Spleen (tissue), 11 donors: ENCODE measurements at regions not wholly inside any gene's neighbourhood (a gene's known extent, or its start where the extent isn't known, plus 50 kb on each side); places are given as distances from the start of the nearest gene placed in this dataset.

Experiments
- DNase-seq: peaks from one replicate; pipeline ENCODE4 v3.0.0-alpha.2; 2020
- H3K27ac ChIP-seq, 8 donors: fragments of 200-600 bp; sonication (generic) in 7 of 8; 1 replicate in 4 of 8; 2 replicates in 4 of 8; pipeline versions ENCODE4 v1.5.0 to v1.8.0; 2016 to 2021; ENCODE audit warnings: inconsistent platforms in 4 of 8, mild to moderate bottlenecking in 4 of 8, moderate library complexity in 1 of 8
- H3K27me3 ChIP-seq, 7 donors: fragments of 200-600 bp; sonication (generic) in 6 of 7; replicated peaks in 1 of 7; 1 replicate in 4 of 7; 2 replicates in 3 of 7; pipeline versions ENCODE4 v1.5.0 to v1.8.0; 2016 to 2021; ENCODE audit warnings: inconsistent platforms in 3 of 7, mild to moderate bottlenecking in 1 of 7
- H3K36me3 ChIP-seq, 6 donors: fragments of 200-600 bp; sonication (generic) in 5 of 6; 1 replicate in 4 of 6; 2 replicates in 2 of 6; pipeline versions ENCODE4 v1.5.0 to v1.8.0; 2016 to 2021; ENCODE audit warnings: inconsistent platforms in 2 of 6
- H3K4me1 ChIP-seq, 6 donors: fragments of 200-600 bp; sonication (generic) in 5 of 6; 1 replicate in 3 of 6; 2 replicates in 3 of 6; pipeline versions ENCODE4 v1.5.0 to v1.8.0; 2016 to 2021; ENCODE audit warnings: inconsistent platforms in 3 of 6
- H3K4me3 ChIP-seq, 8 donors: fragments of 200-600 bp; sonication (generic) in 7 of 8; 1 replicate in 4 of 8; 2 replicates in 4 of 8; pipeline versions ENCODE4 v1.5.0 to v1.8.0; 2016 to 2021; ENCODE audit warnings: inconsistent platforms in 4 of 8, mild to moderate bottlenecking in 4 of 8, moderate library complexity in 2 of 8
- H3K9me3 ChIP-seq, 8 donors: fragments of 200-600 bp; sonication (generic) in 7 of 8; 1 replicate in 4 of 8; 2 replicates in 4 of 8; pipeline versions ENCODE4 v1.5.0 to v1.8.0; 2016 to 2021; ENCODE audit warnings: inconsistent platforms in 4 of 8
- CTCF ChIP-seq, 11 experiments: fragments of 200-600 bp in 7 of 11; fragments of 450-650 bp in 4 of 11; sonication (generic) in 4 of 11; IDR thresholded peaks in 8 of 11; conservative IDR thresholded peaks in 3 of 11; 1 replicate in 7 of 11; 2 replicates in 4 of 11; pipeline versions ENCODE4 v1.4.0 to v1.8.0; 2016 to 2021; ENCODE audit warnings: antibody characterized with exemption in 11 of 11, inconsistent platforms in 4 of 11, mild to moderate bottlenecking in 1 of 11
- POLR2A ChIP-seq, 3 donors: fragments of 450-650 bp; IDR thresholded peaks; one replicate each; pipeline ENCODE4 v1.5.1; 2017; ENCODE audit warnings: antibody characterized with exemption in 3 of 3, mild to moderate bottlenecking in 1 of 3
- POLR2AphosphoS5 ChIP-seq, 3 donors: sonication (generic); formaldehyde crosslinking; IDR thresholded peaks; one replicate each; pipeline ENCODE4 v1.5.1; 2017; ENCODE audit warnings: antibody characterized with exemption in 3 of 3
- WGBS, 5 donors: extraction: QIAGEN DNeasy Blood & Tissue Kit in 3 of 5; methylation state at CpG; one replicate each; pipeline versions ENCODE4 v1.1.5 to v1.1.7; 2013 to 2018; 5-methylcytosine and 5-hydroxymethylcytosine counted together
- intact Hi-C: fragments of 100-400 bp; cut with DNase I; formaldehyde crosslinking; loops from one replicate; pipeline ENCODE4 v1.15.0; 2023; ENCODE audit warnings: low total_unique reads
- donor health status: healthy with polysubstance abuse.
- donor health status: DM: no; HTN: no; CAD: no; lungs with moderate emphysema.
- donor health status: DM: no; HTN: no; CAD: no.
- donor health status: Bipolar disorder and iron deficiency.
- donor health status: healthy.
- donor health status: DM: no; HTN: no; CAD: no.
- donor health status: DM: yes; HTN: yes; CAD: no.

GRCh38 chr6:54654381-54654780 is 192.2 kb upstream of the FAM83B start:
- TF ChIP-seq POLR2A (IDR thresholded peaks at IDR 0.05), result no peak
- TF ChIP-seq CTCF (IDR thresholded peaks at IDR 0.05 in 8 of 11, conservative IDR thresholded peaks at IDR 0.05 in 3 of 11), result no peak
- no peak for TF ChIP-seq POLR2AphosphoS5 (IDR thresholded peaks at IDR 0.05)
- no peaks in the 10 kb centered on the region for H3K9me3 ChIP-seq
- no peaks in the 10 kb centered on the region for H3K36me3 ChIP-seq
- H3K27ac ChIP-seq, result no peak overlapping the region
- DNase-seq, result no peak
- H3K4me1 ChIP-seq, result no peaks in the 10 kb centered on the region
- intact Hi-C loops, result no loop called here
- no peaks in the 10 kb centered on the region for H3K27me3 ChIP-seq
- H3K4me3 ChIP-seq, result no peak overlapping the region

GRCh38 chr6:54655162-54655561 is 191.4 kb upstream of the FAM83B start:
- WGBS, 5 donors, result 74 to 95% (median 87%) methylated on average over 1 of the region's 1 CpG
- intact Hi-C loops, result no loop called here
- Histone ChIP-seq H3K9me3 (no peaks in the 10 kb centered on the region), H3K4me1 (no peaks in the 10 kb centered on the region), H3K27ac (no peak overlapping the region), H3K4me3 (no peak overlapping the region), H3K36me3 (no peaks in the 10 kb centered on the region), H3K27me3 (no peaks in the 10 kb centered on the region)
- TF ChIP-seq CTCF (IDR thresholded peaks at IDR 0.05 in 8 of 11, conservative IDR thresholded peaks at IDR 0.05 in 3 of 11), result no peak
- no peak for TF ChIP-seq POLR2A (IDR thresholded peaks at IDR 0.05)
- TF ChIP-seq POLR2AphosphoS5 (IDR thresholded peaks at IDR 0.05), result no peak
- no peak for DNase-seq

GRCh38 chr6:54665278-54665677 is 181.3 kb upstream of the FAM83B start:
- TF ChIP-seq CTCF (IDR thresholded peaks at IDR 0.05 in 8 of 11, conservative IDR thresholded peaks at IDR 0.05 in 3 of 11), result no peak
- no peak for TF ChIP-seq POLR2AphosphoS5 (IDR thresholded peaks at IDR 0.05)
- no peak for TF ChIP-seq POLR2A (IDR thresholded peaks at IDR 0.05)
- intact Hi-C loops, result no loop called here

GRCh38 chr6:54680531-54680930 is 166.0 kb upstream of the FAM83B start:
- no peaks in the 10 kb centered on the region for H3K4me1 ChIP-seq
- 69 to 80% (median 73%) methylated on average over 2 of the region's 2 CpGs for WGBS, 5 donors
- no peaks in the 10 kb centered on the region for H3K27me3 ChIP-seq
- intact Hi-C loops, result no loop called here
- no peak overlapping the region for H3K27ac ChIP-seq
- DNase-seq, result no peak
- TF ChIP-seq CTCF (IDR thresholded peaks at IDR 0.05 in 8 of 11, conservative IDR thresholded peaks at IDR 0.05 in 3 of 11) (no peak), POLR2AphosphoS5 (IDR thresholded peaks at IDR 0.05) (no peak), POLR2A (IDR thresholded peaks at IDR 0.05) (no peak)
- no peak overlapping the region for H3K4me3 ChIP-seq
- no peaks in the 10 kb centered on the region for H3K36me3 ChIP-seq
- H3K9me3 ChIP-seq, result no peaks in the 10 kb centered on the region

More at GRCh38 chr6:54665278-54665677, 181.3 kb upstream of the FAM83B start:
- no peaks in the 10 kb centered on the region for H3K4me1 ChIP-seq
- no peak overlapping the region for H3K4me3 ChIP-seq
- DNase-seq, result no peak
- H3K27ac ChIP-seq, result no peak overlapping the region
- H3K9me3 ChIP-seq, result peaks cover 0 to 33% (median 12%) of the 10 kb centered on the region in 8 donors
- no peaks in the 10 kb centered on the region for H3K27me3 ChIP-seq
- H3K36me3 ChIP-seq, result no peaks in the 10 kb centered on the region
